OCI-LY3 (cell line): ENCODE measurements at regions not wholly inside any gene's neighbourhood (a gene's known extent, or its start where the extent isn't known, plus 50 kb on each side); places are given as distances from the start of the nearest gene placed in this dataset.

Experiments used
- EZH2phosphoT487 ChIP-seq: fragments of 200-600 bp; shearing (Covaris generic); IDR thresholded peaks from 2 replicates; pipeline ENCODE4 v1.6.1; 2018; ENCODE audit warnings: antibody characterized with exemption, mixed run types, low read depth
- TF ChIP-seq, protein P1 (sequence below): fragments of 200-600, 300-600 bp; sonication (generic); IDR thresholded peaks from 2 replicates; pipeline ENCODE4 v1.5.1; 2014; ENCODE audit warnings: antibody characterized with exemption, low read length, low read depth

DNA sequence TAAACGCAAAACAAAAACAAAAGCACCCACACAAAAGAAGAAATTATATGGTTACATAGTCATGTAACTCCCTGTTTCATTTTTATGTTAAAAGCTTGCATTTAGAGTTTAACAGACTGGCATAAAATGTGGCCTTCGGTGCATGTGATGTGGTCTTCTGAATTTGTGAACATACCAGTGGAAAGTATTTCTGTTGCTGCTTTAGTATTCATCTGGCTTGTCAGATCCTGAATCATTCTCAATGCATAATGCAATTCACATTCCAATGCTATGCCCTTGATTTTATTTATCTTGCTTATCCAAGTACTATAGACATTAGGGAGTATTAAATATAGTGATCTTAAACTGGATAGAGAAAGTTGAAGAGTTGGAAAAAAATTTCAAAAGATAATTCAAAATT is 740.2 kb upstream of the ZNF608 start:
- TF ChIP-seq, protein P1, sequence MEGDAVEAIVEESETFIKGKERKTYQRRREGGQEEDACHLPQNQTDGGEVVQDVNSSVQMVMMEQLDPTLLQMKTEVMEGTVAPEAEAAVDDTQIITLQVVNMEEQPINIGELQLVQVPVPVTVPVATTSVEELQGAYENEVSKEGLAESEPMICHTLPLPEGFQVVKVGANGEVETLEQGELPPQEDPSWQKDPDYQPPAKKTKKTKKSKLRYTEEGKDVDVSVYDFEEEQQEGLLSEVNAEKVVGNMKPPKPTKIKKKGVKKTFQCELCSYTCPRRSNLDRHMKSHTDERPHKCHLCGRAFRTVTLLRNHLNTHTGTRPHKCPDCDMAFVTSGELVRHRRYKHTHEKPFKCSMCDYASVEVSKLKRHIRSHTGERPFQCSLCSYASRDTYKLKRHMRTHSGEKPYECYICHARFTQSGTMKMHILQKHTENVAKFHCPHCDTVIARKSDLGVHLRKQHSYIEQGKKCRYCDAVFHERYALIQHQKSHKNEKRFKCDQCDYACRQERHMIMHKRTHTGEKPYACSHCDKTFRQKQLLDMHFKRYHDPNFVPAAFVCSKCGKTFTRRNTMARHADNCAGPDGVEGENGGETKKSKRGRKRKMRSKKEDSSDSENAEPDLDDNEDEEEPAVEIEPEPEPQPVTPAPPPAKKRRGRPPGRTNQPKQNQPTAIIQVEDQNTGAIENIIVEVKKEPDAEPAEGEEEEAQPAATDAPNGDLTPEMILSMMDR = no peak
- no peak for TF ChIP-seq EZH2phosphoT487
